T-helper 1 cell treated with Interleukin-12 subunit alpha and Interleukin-12 subunit beta and Interleukin-4 antibody, amounts not matched to agents 30 μg/mL and 1 μg/mL, for 36 hours (primary cell): ENCODE measurements at regions not wholly inside any gene's neighbourhood (a gene's known extent, or its start where the extent isn't known, plus 50 kb on each side); places are given as distances from the start of the nearest gene placed in this dataset.

Experiments used
- H3K27ac Mint-ChIP-seq: one replicate; pipeline ENCODE4 v1.8.0; 2021; ENCODE audit warnings: mild to moderate bottlenecking, mixed read lengths
- H3K27me3 Mint-ChIP-seq: one replicate; pipeline ENCODE4 v1.8.0; 2021; ENCODE audit warnings: low read depth, mixed read lengths
- H3K36me3 Mint-ChIP-seq: one replicate; pipeline ENCODE4 v1.8.0; 2021; ENCODE audit warnings: low read depth, mixed read lengths
- H3K4me1 Mint-ChIP-seq: one replicate; pipeline ENCODE4 v1.8.0; 2021; ENCODE audit warnings: low read depth, mixed read lengths
- H3K4me3 Mint-ChIP-seq: one replicate; pipeline ENCODE4 v1.8.0; 2021; ENCODE audit warnings: mild to moderate bottlenecking, moderate library complexity, mixed read lengths
- H3K9me3 Mint-ChIP-seq: one replicate; pipeline ENCODE4 v1.8.0; 2021; ENCODE audit warnings: mixed read lengths

DNA sequence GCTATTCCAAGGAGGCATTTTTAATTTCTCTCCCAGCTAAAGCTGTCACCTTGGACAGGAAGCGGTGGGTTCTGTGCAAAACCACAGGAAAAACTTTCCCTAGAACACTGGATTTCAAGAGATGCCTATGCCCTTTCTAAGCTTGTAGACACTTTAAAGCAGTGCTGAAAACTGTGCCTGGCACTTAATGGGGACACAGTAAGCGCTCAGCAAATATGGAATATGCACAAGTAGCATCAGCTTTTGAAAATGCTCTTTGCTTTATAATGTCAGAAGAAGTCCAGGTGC is 50.9 kb upstream of the TARBP1 start:
- Mint-ChIP-seq H3K27ac (no peak overlapping the region), H3K9me3 (no peaks in the 10 kb centered on the region), H3K36me3 (no peaks in the 10 kb centered on the region), H3K27me3 (peaks cover 3% of the 10 kb centered on the region), H3K4me1 (peaks cover 10% of the 10 kb centered on the region), H3K4me3 (no peak overlapping the region)

DNA sequence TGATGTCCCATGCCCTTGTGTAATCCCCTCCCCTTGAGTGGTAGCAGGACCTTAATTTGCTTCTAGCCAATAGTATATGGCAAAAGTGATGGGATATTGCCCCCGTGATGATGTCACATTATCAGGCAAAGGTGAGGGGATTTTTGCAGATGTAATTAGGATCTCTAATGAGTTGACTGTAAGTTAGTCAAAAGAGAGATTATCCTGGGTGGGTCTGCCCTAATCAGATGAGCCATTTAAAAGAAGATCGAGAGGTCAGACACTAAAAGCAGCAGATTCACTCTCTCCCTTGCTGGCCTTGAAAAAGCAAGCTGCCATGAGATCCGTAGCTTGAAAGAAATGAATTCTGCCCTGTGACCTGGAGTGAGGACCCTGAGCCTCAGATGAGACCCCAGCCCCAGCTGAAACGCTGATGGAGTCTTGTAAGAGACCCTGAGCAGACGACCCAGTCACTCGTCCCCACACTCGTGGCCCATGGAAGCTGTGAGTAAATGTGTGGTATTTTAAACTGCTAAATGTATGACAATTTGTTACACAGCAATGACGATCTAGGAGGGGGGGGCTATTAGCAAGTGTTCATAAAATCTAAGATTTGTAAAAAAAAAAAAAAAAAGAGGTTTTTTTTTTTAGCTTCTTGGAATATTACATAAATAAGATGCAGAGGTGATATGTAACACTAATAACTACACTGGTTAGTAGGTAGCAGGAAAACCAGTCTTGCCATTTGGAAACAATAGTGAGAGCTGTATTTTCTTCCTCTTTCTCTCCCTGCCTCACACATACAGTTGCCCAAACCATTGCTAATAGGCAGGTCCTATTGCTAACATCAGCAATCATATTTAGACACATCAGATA is 50.3 kb upstream of the TARBP1 start:
- Mint-ChIP-seq H3K27me3 (peaks cover 3% of the 10 kb centered on the region), H3K36me3 (no peaks in the 10 kb centered on the region), H3K27ac (no peak overlapping the region), H3K4me3 (no peak overlapping the region), H3K9me3 (no peaks in the 10 kb centered on the region), H3K4me1 (peaks cover 10% of the 10 kb centered on the region)
